Smooth muscle cell (in vitro differentiated cells): ENCODE measurements at regions not wholly inside any gene's neighbourhood (a gene's known extent, or its start where the extent isn't known, plus 50 kb on each side); places are given as distances from the start of the nearest gene placed in this dataset.

Experiments
- DNase-seq: peaks from one replicate; lab custom pipeline; 2025; ENCODE audit not compliant: unreplicated experiment; lab: John Stamatoyannopoulos, UW
- H2AFZ ChIP-seq: fragments of 200-600 bp; sonication (generic); 2 replicates; pipeline ENCODE4 v1.6.0; 2016; ENCODE audit warnings: antibody characterized with exemption, low read depth, mild to moderate bottlenecking
- H3F3A ChIP-seq: fragments of 200-600 bp; sonication (generic); 2 replicates; pipeline ENCODE4 v1.6.0; 2017; ENCODE audit warnings: antibody characterized with exemption, low read depth
- H3K27ac ChIP-seq: fragments of 200-600 bp; sonication (generic); 2 replicates; pipeline ENCODE4 v1.5.1; 2016; ENCODE audit warnings: low read depth, mild to moderate bottlenecking
- H3K27me3 ChIP-seq: fragments of 200-600 bp; sonication (generic); 2 replicates; pipeline ENCODE4 v1.6.1; 2016; ENCODE audit warnings: low read depth, mild to moderate bottlenecking
- H3K36me3 ChIP-seq: fragments of 200-600 bp; sonication (generic); 2 replicates; pipeline ENCODE4 v1.5.1; 2016; ENCODE audit warnings: low read depth
- H3K4me1 ChIP-seq: fragments of 200-600 bp; sonication (generic); 2 replicates; pipeline ENCODE4 v1.5.1; 2016; ENCODE audit warnings: low read depth
- H3K4me2 ChIP-seq: fragments of 200-600 bp; sonication (generic); 2 replicates; pipeline ENCODE4 v1.6.0; 2016; ENCODE audit warnings: mild to moderate bottlenecking
- H3K4me3 ChIP-seq: fragments of 200-600 bp; sonication (generic); 2 replicates; pipeline ENCODE4 v1.5.1; 2016; ENCODE audit warnings: mild to moderate bottlenecking
- H3K79me2 ChIP-seq: fragments of 200-600 bp; sonication (generic); 2 replicates; pipeline ENCODE4 v1.6.0; 2016; ENCODE audit warnings: low read depth, mild to moderate bottlenecking
- H3K9ac ChIP-seq: fragments of 200-600 bp; sonication (generic); 2 replicates; pipeline ENCODE4 v1.6.0; 2016; ENCODE audit warnings: low read depth
- H3K9me3 ChIP-seq: fragments of 200-600 bp; sonication (generic); replicated peaks from 2 replicates; pipeline ENCODE4 v1.5.1; 2016; ENCODE audit warnings: low read depth
- H4K20me1 ChIP-seq: fragments of 200-600 bp; sonication (generic); 2 replicates; pipeline ENCODE4 v1.6.0; 2016; ENCODE audit warnings: low read depth
- CTCF ChIP-seq: fragments of 200-600 bp; sonication (generic); IDR thresholded peaks from 2 replicates; pipeline ENCODE4 v1.5.1; 2017; ENCODE audit warnings: borderline replicate concordance, mild to moderate bottlenecking, antibody characterized with exemption; ENCODE audit not compliant: insufficient read depth, poor library complexity, severe bottlenecking
- WGBS: methylation state at CpG from one replicate; pipeline ENCODE4 v1.1.7; 2016; ENCODE audit warnings: low lambda C conversion rate; 5-methylcytosine and 5-hydroxymethylcytosine counted together

GRCh38 chr10:113282564-113282963 is 270.3 kb upstream of the HABP2 start:
- H3F3A ChIP-seq: no peaks in the 10 kb centered on the region
- no peak for TF ChIP-seq CTCF
- no peak overlapping the region for H3K27ac ChIP-seq
- no peaks in the 10 kb centered on the region for H3K79me2 ChIP-seq
- H3K4me1 ChIP-seq: no peaks in the 10 kb centered on the region
- WGBS: 93% methylated on average over 4 of the region's 4 CpGs
- no peak overlapping the region for H2AFZ ChIP-seq
- no peak overlapping the region for H3K4me3 ChIP-seq
- H3K4me2 ChIP-seq: no peak overlapping the region
- no peaks in the 10 kb centered on the region for H3K27me3 ChIP-seq
- H3K9me3 ChIP-seq: no peaks in the 10 kb centered on the region
- H3K9ac ChIP-seq: no peak overlapping the region
- no peak for DNase-seq
- no peaks in the 10 kb centered on the region for H4K20me1 ChIP-seq
- no peaks in the 10 kb centered on the region for H3K36me3 ChIP-seq

DNA sequence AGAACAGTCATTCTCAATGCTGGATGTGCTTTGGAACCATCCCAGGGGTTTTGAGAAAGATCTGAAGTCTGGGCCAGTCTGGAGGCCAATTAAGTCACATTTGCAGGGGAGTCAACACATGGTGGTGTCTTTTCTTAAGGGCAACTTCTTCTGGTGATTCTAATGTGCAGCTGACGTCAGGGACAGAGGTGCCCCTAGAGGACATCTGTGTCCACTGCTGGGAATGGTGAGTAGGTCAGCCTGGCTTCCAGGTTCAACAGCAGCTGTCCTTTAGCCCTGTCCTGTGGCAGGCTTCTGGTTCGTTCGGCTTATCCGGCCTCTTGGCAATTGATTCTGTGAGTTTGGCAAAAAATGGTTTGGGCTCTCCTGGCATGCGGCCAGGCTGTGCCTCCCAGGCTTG is 269.7 kb upstream of the HABP2 start:
- whole genome bisulfite sequencing: 92% methylated on average over 5 of the region's 5 CpGs
- Histone ChIP-seq H3K79me2 (no peaks in the 10 kb centered on the region), H3K27ac (no peak overlapping the region), H2AFZ (no peak overlapping the region), H3K36me3 (no peaks in the 10 kb centered on the region), H4K20me1 (no peaks in the 10 kb centered on the region), H3K9me3 (no peaks in the 10 kb centered on the region), H3K4me3 (no peak overlapping the region), H3K4me1 (no peaks in the 10 kb centered on the region), H3K9ac (no peak overlapping the region), H3K27me3 (no peaks in the 10 kb centered on the region), H3F3A (no peaks in the 10 kb centered on the region), H3K4me2 (no peak overlapping the region)
- no peak for TF ChIP-seq CTCF
- no peak for DNase-seq

- Histone ChIP-seq H3F3A (no peaks in the 10 kb centered on the region), H3K27ac (no peak overlapping the region), H4K20me1 (no peaks in the 10 kb centered on the region), H2AFZ (no peak overlapping the region), H3K79me2 (no peaks in the 10 kb centered on the region), H3K27me3 (no peaks in the 10 kb centered on the region), H3K4me3 (no peak overlapping the region), H3K4me2 (no peak overlapping the region), H3K4me1 (no peaks in the 10 kb centered on the region), H3K9ac (no peak overlapping the region), H3K36me3 (no peaks in the 10 kb centered on the region), H3K9me3 (no peaks in the 10 kb centered on the region)
- no peak for DNase-seq
- no peak for TF ChIP-seq CTCF
- WGBS: 92% methylated on average over 4 of the region's 4 CpGs
Observed at GRCh38 chr10:113284635-113285034, 268.2 kb upstream of the HABP2 start.

DNA sequence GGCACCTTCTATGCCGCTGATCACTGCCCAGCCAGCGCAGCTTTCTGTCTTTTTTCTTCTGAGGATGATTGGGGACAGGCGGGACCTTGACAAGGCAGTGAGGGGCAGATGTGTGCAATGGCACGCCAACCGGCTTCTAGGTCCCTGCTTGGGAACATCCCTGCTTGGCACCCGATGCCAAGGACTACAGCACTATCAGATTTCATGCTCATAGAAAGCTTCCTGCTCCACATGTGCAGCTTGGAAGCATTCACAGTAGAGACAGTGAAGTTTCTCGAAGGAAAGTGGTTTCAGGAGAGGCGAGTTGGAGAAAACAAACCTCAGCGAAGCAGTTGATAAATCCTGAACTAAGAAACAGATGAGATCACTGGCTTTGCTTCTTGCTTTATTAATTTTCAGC is 267.5 kb upstream of the HABP2 start:
- no peak overlapping the region for H3K4me3 ChIP-seq
- TF ChIP-seq CTCF: no peak
- H3K79me2 ChIP-seq: no peaks in the 10 kb centered on the region
- no peak overlapping the region for H2AFZ ChIP-seq
- no peaks in the 10 kb centered on the region for H3F3A ChIP-seq
- H3K9ac ChIP-seq: no peak overlapping the region
- WGBS: 93% methylated on average over 9 of the region's 9 CpGs
- no peaks in the 10 kb centered on the region for H3K9me3 ChIP-seq
- H3K27me3 ChIP-seq: no peaks in the 10 kb centered on the region
- no peaks in the 10 kb centered on the region for H3K4me1 ChIP-seq
- H3K4me2 ChIP-seq: no peak overlapping the region
- no peak for DNase-seq
- no peak overlapping the region for H3K27ac ChIP-seq
- H3K36me3 ChIP-seq: no peaks in the 10 kb centered on the region
- H4K20me1 ChIP-seq: no peaks in the 10 kb centered on the region
